ENCODE measurements at regions not wholly inside any gene's neighbourhood (a gene's known extent, or its start where the extent isn't known, plus 50 kb on each side); places are given as distances from the start of the nearest gene placed in this dataset.

DNA sequence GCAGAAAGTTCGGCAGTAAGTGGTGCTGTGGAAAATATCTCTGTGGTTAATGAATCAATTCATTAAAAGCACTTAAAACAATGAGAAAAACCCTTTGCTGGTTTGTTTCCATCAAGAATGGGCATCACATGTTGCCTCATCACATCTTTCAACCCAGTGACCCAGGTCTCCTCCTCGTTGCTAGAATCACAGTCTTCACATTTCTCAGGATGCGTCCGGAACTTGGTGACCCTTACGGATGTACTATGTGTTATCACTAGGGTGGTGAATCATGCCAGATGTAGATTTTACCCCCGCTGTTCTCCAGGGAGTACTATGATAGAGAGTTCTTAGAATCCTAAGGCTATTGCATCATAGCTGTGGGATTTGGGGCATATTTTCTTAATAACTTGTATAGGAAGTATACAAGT lies 217.9 kb upstream of the KLF4 start:
- TF ChIP-seq, protein P1, sequence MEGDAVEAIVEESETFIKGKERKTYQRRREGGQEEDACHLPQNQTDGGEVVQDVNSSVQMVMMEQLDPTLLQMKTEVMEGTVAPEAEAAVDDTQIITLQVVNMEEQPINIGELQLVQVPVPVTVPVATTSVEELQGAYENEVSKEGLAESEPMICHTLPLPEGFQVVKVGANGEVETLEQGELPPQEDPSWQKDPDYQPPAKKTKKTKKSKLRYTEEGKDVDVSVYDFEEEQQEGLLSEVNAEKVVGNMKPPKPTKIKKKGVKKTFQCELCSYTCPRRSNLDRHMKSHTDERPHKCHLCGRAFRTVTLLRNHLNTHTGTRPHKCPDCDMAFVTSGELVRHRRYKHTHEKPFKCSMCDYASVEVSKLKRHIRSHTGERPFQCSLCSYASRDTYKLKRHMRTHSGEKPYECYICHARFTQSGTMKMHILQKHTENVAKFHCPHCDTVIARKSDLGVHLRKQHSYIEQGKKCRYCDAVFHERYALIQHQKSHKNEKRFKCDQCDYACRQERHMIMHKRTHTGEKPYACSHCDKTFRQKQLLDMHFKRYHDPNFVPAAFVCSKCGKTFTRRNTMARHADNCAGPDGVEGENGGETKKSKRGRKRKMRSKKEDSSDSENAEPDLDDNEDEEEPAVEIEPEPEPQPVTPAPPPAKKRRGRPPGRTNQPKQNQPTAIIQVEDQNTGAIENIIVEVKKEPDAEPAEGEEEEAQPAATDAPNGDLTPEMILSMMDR (IDR thresholded peaks at IDR 0.05), result no peak

DNA sequence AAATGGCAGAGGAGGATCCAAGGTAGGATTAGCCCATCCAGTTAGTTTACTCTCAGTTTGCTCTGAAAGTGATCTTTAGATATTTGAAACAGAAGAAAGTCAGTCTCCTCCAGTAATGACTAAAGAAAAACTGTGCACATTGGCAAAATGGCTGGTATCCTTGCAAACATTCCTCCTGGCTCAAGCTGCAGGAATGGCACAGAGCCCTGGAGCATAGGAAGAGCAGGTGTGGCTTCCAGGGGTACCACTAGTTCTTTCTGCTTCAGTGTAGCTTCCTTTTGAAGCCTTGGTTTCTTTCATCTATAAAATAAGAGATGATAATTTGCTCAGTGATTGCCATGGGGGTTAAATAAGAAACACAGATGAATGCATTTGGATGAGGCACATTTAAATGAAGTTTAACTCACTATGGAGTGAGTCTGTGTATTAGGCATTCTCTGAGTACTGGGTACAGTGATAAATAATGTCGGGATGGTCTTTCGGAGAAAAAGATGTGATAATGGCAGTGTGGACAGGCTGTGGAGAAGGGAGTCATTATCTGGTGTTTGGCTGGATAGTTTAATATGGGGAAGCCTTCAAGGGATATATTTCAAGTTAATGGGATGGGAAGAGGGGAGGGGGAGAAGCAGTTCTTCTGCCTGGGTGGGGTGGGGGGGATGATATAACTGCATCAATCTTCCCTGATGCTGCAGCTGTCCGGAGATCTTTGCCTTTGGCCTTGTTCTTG lies 217.3 kb upstream of the KLF4 start:
- TF ChIP-seq, protein P1 (IDR thresholded peaks at IDR 0.05), result no peak

DNA sequence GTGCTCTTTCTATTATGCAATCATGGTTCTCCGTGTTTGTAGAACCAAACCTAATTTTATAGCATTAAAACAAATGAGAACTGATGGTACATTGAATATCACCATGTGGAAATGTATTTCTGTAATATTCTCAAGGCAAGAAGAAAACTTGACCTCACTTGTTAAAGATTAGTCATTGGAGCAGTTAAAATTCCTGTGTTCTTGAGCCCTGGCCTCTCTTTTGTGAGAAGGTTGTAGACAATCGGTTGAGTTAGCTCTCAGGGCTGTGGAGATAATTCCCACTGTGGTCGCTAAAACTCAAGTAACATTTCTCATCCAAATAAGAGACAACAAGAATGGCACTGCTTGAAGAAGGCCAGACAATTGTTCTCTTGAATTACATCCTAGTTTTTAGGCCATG lies 216.0 kb upstream of the KLF4 start:
- TF ChIP-seq, protein P1 (IDR thresholded peaks at IDR 0.05), result no peak

- TF ChIP-seq, protein P1 (IDR thresholded peaks at IDR 0.05), result no peak
These were observed 215.2 kb upstream of the KLF4 start for GRCh38 chr9:107704774-107705173.

DNA sequence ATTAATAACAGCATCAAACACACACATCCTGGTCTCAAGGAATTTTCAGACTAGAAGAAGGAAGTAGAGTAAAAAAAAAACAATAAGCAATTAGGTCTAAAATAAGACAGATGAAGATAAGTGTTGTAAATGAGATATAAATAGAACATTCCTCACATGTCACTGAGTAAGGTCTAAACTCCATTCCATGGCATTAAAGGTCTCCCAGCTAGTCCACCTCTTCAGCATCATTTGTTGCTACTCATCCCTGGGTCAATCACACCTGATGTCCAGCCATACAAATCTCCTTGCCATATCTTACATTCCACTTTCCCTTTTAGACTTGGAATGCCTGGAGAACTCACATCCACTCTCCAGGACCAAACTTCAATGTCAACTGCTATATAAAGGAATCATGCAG lies 214.1 kb upstream of the KLF4 start:
- TF ChIP-seq, protein P1 (IDR thresholded peaks at IDR 0.05), result no peak

DNA sequence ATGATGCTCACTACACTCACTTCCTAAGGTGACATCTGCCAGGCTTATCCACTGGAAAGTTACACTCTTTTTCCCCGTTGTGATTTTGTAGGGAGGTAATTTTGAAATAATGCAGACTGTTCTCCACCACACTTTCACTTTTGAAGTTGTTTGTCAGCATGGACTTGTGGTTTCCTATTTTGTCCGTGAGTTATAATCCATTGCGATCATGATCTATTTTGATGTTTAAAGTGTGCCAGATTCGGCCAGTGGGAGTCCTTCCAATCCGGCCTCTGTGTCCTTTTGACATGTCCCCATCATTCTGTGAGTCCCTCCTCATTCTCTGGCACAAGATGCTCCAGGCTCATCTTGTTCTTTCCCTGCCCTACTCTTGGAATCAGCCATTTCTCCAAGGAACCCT lies 211.3 kb upstream of the KLF4 start:
- TF ChIP-seq, protein P1 (IDR thresholded peaks at IDR 0.05), result no peak

- TF ChIP-seq, protein P1 (IDR thresholded peaks at IDR 0.05), result no peak
These were observed 209.7 kb upstream of the KLF4 start for GRCh38 chr9:107699231-107699630.

GRCh38 chr9:107698779-107699178 lies 209.2 kb upstream of the KLF4 start:
- TF ChIP-seq, protein P1 (IDR thresholded peaks at IDR 0.05), result no peak

All from LNCAP (cell line).